NCI-H460 (cell line): ENCODE measurements at regions not wholly inside any gene's neighbourhood (a gene's known extent, or its start where the extent isn't known, plus 50 kb on each side); places are given as distances from the start of the nearest gene placed in this dataset.

Experiments
- DNase-seq: peaks from one replicate; pipeline ENCODE4 v3.0.0-alpha.2; 2016; ENCODE audit warnings: low read depth; ENCODE audit errors: extremely low read depth
- small RNA-seq, 2 experiments: library from RNA; depleted of rRNA; stranded (forward); fragments of <200 nt; gene quantifications; one replicate each; pipeline ENCODE3, GENCODE V24; 2014

- no peak for DNase-seq
Measured at GRCh38 chrX:45261005-45261404, 60.3 kb upstream of the DIPK2B start.

GRCh38 chrX:45258731-45259402, 58.2 kb upstream of the DIPK2B start:
- no peak for DNase-seq

Small RNA genes in the stretch of these regions (small RNA-seq; reads per million reads assigned to genes)
- gene MIR221, result 17.6 to 509 reads per million in 2 experiments
- gene MIR222, result 5.5 to 91.3 reads per million in 2 experiments
- 0 reads per million in 2 experiments for gene RF00017
- gene RF00591, result 0 reads per million in 2 experiments
